Left lung (tissue), 4 donors: ENCODE measurements at regions not wholly inside any gene's neighbourhood (a gene's known extent, or its start where the extent isn't known, plus 50 kb on each side); places are given as distances from the start of the nearest gene placed in this dataset.

Source experiments
- ATAC-seq: fragments of 200-7000 bp; cut with Tn5 transposase; one replicate; pipeline ENCODE4 v1.9.1; 2020; ENCODE audit warnings: moderate library complexity
- DNase-seq, 4 donors: peaks; one replicate each; pipeline ENCODE4 v3.0.0-alpha.2; 2013 to 2020
- H3K27ac ChIP-seq, 2 donors: fragments of 200-600 bp; sonication (generic) in 1 of 2; one replicate each; pipeline versions ENCODE4 v1.5.0 to v1.8.0; 2020 to 2021
- H3K27me3 ChIP-seq, 2 donors: fragments of 200-600 bp; sonication (generic) in 1 of 2; one replicate each; pipeline versions ENCODE4 v1.5.0 to v1.8.0; 2020 to 2021
- H3K36me3 ChIP-seq, 2 donors: fragments of 200-600 bp; sonication (generic) in 1 of 2; one replicate each; pipeline versions ENCODE4 v1.5.0 to v1.8.0; 2020 to 2021
- H3K4me1 ChIP-seq, 2 donors: fragments of 200-600 bp; one replicate each; pipeline ENCODE4 v1.8.0; 2021
- H3K4me3 ChIP-seq, 2 donors: fragments of 200-600 bp; sonication (generic) in 1 of 2; one replicate each; pipeline versions ENCODE4 v1.5.0 to v1.8.0; 2020 to 2021; ENCODE audit warnings: mild to moderate bottlenecking in 1 of 2
- H3K9me3 ChIP-seq, 2 donors: fragments of 200-600 bp; sonication (generic) in 1 of 2; one replicate each; pipeline versions ENCODE4 v1.5.0 to v1.8.0; 2020 to 2021
- intact Hi-C, 2 donors: fragments of 100-400 bp; cut with DNase I; formaldehyde crosslinking; loops; one replicate each; pipeline versions ENCODE4 v1.11.2 to v1.14.2; 2022
- TF ChIP-seq, protein P1 (sequence below), 2 donors: fragments of 200-600 bp; sonication (generic) in 1 of 2; IDR thresholded peaks; one replicate each; pipeline versions ENCODE4 v1.5.0 to v1.8.0; 2021; ENCODE audit warnings: antibody characterized with exemption in 2 of 2
- donor health status: DM: no; HTN: yes; CAD: no.
- donor health status: DM: no; HTN: no; CAD: no.

DNA sequence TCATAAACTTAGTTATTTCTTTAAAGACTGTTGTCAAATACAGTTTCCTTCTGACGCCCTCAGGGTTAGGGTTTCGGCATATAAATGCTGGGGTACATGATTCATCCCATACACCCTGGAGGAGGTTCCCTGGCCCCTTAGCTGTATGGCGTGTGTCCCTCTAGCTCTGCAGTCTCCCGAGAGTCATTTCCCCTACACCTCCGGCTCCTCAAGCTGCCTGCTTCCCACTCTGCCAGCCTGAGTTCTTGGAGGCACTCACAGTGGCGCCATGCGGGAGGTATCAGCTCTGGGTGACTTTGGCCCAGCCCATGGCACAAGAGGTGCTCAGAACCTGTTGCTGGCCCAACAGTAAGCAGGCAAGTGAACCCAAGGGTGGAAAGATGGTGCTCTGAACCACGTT is 70.2 kb upstream of the TRPM1 start:
- no peak overlapping the region for H3K4me3 ChIP-seq
- no peaks in the 10 kb centered on the region for H3K36me3 ChIP-seq
- TF ChIP-seq, protein P1, sequence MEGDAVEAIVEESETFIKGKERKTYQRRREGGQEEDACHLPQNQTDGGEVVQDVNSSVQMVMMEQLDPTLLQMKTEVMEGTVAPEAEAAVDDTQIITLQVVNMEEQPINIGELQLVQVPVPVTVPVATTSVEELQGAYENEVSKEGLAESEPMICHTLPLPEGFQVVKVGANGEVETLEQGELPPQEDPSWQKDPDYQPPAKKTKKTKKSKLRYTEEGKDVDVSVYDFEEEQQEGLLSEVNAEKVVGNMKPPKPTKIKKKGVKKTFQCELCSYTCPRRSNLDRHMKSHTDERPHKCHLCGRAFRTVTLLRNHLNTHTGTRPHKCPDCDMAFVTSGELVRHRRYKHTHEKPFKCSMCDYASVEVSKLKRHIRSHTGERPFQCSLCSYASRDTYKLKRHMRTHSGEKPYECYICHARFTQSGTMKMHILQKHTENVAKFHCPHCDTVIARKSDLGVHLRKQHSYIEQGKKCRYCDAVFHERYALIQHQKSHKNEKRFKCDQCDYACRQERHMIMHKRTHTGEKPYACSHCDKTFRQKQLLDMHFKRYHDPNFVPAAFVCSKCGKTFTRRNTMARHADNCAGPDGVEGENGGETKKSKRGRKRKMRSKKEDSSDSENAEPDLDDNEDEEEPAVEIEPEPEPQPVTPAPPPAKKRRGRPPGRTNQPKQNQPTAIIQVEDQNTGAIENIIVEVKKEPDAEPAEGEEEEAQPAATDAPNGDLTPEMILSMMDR (IDR thresholded peaks at IDR 0.05): no peak
- DNase-seq: no peak
- H3K9me3 ChIP-seq: no peaks in the 10 kb centered on the region
- no peaks in the 10 kb centered on the region for H3K4me1 ChIP-seq
- intact Hi-C loops: no loop called here
- ATAC-seq: no peak
- no peak overlapping the region for H3K27ac ChIP-seq
- H3K27me3 ChIP-seq: no peaks in the 10 kb centered on the region

DNA sequence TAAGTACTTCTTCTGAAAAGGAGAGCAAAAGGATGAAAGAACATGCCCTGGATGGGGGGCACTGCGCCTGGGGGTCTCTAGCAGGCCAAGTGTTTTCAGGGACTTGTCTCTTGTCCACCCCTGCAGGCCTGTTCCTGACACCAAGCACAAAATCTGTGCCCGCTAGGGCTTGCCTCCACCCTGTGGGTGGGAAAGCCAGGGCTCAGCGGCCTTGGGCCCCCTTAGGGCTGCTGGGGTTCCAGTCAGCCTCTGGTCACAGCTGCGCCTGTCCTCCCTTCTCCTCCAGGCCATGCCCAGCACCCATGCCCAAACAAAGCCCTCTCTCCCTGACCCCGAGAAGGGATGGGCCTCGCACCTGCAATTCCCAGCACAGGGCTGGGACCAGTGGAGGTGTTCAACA is 71.1 kb upstream of the TRPM1 start:
- DNase-seq (no peak), ATAC-seq (no peak)
- Histone ChIP-seq H3K27ac (no peak overlapping the region), H3K9me3 (no peaks in the 10 kb centered on the region), H3K4me3 (no peak overlapping the region), H3K4me1 (no peaks in the 10 kb centered on the region), H3K27me3 (no peaks in the 10 kb centered on the region), H3K36me3 (no peaks in the 10 kb centered on the region)
- TF ChIP-seq, protein P1 (IDR thresholded peaks at IDR 0.05): no peak
- intact Hi-C loops: no loop called here

DNA sequence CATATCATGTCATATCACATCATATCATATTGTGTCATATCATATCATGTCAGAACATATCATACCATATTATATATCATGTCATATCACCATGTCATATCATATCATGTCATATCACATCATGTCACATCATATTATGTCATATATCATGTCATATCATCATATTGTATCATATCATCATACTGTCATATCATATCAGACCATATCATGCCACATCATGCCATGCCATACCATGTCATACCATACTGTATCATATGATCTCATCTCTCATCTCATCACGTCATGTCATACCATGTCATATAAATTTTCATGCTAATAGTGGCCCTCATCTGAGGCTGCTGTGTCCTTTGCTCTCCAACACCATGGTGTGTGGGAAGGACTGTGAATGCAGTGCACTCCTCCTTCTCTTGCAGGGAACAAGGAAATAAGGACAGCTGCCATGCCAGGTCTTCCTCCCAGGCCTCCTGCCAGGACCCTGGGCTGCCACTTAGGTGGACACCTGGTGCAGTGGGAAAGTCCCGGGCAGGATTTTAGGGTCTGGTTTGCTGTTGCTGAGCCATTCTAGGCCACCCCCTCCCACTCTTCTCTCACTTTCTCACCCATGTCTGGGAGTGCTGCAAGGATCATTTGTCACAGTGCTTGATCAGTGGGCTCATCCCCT is 72.4 kb upstream of the TRPM1 start:
- no peak overlapping the region for H3K27ac ChIP-seq
- H3K27me3 ChIP-seq: no peaks in the 10 kb centered on the region
- intact Hi-C loops: no loop called here
- H3K9me3 ChIP-seq: no peaks in the 10 kb centered on the region
- no peaks in the 10 kb centered on the region for H3K4me1 ChIP-seq
- TF ChIP-seq, protein P1 (IDR thresholded peaks at IDR 0.05): no peak
- ATAC-seq (no peak), DNase-seq (no peak)
- H3K4me3 ChIP-seq: no peak overlapping the region
- no peaks in the 10 kb centered on the region for H3K36me3 ChIP-seq

DNA sequence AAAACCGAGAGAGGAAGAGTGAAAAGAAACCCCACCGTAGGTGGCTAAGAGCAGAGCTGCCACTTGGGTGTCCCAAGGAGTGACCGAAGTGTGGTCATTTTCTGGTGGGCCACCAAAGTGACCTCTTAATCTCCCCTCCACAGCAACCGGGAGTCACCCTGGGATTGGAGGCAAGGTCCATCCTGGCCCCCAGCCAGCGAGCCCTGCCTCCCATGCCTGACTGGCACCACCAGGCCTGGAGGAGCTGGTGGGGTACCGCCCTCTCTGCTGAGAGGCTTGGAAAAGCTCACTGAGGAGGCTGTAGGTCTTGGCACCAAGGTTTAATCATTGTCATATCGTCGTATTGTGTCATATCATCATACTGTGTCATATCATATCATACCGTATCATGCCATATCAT is 74.0 kb upstream of the TRPM1 start:
- peaks cover 0 to 5% of the 10 kb centered on the region in 2 donors for H3K9me3 ChIP-seq
- no peaks in the 10 kb centered on the region for H3K27me3 ChIP-seq
- no peaks in the 10 kb centered on the region for H3K36me3 ChIP-seq
- DNase-seq (no peak), ATAC-seq (no peak)
- H3K4me3 ChIP-seq: no peak overlapping the region
- intact Hi-C loops: no loop called here
- H3K4me1 ChIP-seq: no peaks in the 10 kb centered on the region
- no peak overlapping the region for H3K27ac ChIP-seq
- TF ChIP-seq, protein P1 (IDR thresholded peaks at IDR 0.05): no peak

DNA sequence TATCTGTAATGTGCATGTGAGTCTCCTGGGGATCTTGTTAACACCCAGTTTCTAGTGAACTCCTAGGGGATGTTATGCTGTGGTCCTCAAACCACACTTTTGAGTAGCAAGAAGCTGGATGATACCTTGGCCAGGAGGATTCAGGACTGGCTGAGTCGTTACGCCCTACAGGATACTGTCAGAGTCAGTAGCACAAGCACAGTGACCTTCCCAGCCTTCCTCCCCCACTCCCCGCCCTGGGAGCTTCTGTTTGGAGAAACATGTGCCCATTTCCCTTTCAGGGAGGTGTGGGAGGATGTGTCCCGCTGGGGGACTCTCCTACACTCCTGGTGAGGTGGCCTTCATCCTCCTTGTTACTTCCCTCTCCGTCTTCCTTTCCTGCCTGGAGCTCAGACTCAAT is 76.4 kb upstream of the TRPM1 start:
- H3K27me3 ChIP-seq: no peaks in the 10 kb centered on the region
- H3K4me3 ChIP-seq: no peak overlapping the region
- no peak for ATAC-seq
- H3K27ac ChIP-seq: no peak overlapping the region
- DNase-seq: no peak
- peaks cover 0 to 14% of the 10 kb centered on the region in 2 donors for H3K9me3 ChIP-seq
- TF ChIP-seq, protein P1 (IDR thresholded peaks at IDR 0.05): no peak
- no peaks in the 10 kb centered on the region for H3K4me1 ChIP-seq
- intact Hi-C loops: no loop called here
- H3K36me3 ChIP-seq: no peaks in the 10 kb centered on the region
